ENCODE measurements at regions not wholly inside any gene's neighbourhood (a gene's known extent, or its start where the extent isn't known, plus 50 kb on each side); places are given as distances from the start of the nearest gene placed in this dataset.

DNA sequence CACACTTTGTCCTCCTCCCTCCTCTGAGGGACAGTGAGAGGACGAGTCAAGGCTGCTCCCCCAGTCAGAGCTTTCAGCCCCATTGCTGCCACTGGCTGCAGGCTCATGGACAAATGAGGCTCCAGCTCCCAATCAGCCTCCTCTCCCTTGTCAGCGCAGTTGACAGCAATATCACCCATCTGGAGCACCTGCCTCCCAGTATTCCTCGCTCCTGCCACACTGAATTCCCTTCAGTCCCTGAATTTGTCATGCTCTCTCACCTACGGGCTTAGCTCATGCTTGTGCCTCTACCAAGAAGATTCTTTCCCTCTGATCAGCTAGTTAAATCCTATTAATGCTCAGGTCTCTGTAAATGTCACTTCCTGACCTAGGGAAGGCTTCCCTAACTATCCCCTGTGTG, 54.4 kb upstream of the SYT6 start:
- Histone ChIP-seq H3K4me2 (ENCODE audit: low read length) (no peak overlapping the region), H3K36me3 (ENCODE audit: control insufficient read depth in 1 of 2, insufficient read depth in 2 of 2, low read length in 2 of 2) (no peaks in the 10 kb centered on the region), H3K9me2 (ENCODE audit: insufficient read depth) (no peaks in the 10 kb centered on the region), H3K4me3 (replicated peaks in 1 of 2; ENCODE audit: low read depth in 1 of 2, low read length in 2 of 2) (no peak overlapping the region), H3K9me3 (ENCODE audit: control insufficient read depth in 1 of 2, insufficient read depth in 1 of 2, low read depth in 1 of 2, low read length in 2 of 2) (no peaks in the 10 kb centered on the region), H3K79me2 (ENCODE audit: insufficient read depth, low read length) (no peaks in the 10 kb centered on the region), H2AFZ (ENCODE audit: low read depth, low read length, poor library complexity, severe bottlenecking) (no peak overlapping the region), H3K9ac (ENCODE audit: low read length) (no peak overlapping the region), H4K20me1 (ENCODE audit: insufficient read depth) (no peaks in the 10 kb centered on the region), H3K27ac (ENCODE audit: low read depth, low read length) (no peak overlapping the region), H3K4me1 (ENCODE audit: control insufficient read depth in 1 of 2, insufficient read depth in 2 of 2, low read length in 2 of 2) (no peaks in the 10 kb centered on the region), H3K27me3 (ENCODE audit: insufficient read depth, low read length) (peaks cover 83% of the 10 kb centered on the region)
- RAD21 ChIA-PET (ENCODE audit: low non-redundant PET in 1 of 2, low total read pairs in 2 of 2, uncharacterized antibody in 2 of 2, unreplicated experiment in 2 of 2) = no interaction called here
- no peak for TF ChIP-seq EZH2 (IDR thresholded peaks at IDR 0.05)
- TF ChIP-seq FOSL1 (IDR thresholded peaks at IDR 0.05; ENCODE audit: low read depth) = no peak
- TF ChIP-seq SIN3A (IDR thresholded peaks at IDR 0.05; ENCODE audit: low read depth) = no peak
- TF ChIP-seq SP1 (IDR thresholded peaks at IDR 0.05; ENCODE audit: low read depth) = no peak
- TF ChIP-seq JUND (IDR thresholded peaks at IDR 0.05) = no peak
- TF ChIP-seq, protein P1, sequence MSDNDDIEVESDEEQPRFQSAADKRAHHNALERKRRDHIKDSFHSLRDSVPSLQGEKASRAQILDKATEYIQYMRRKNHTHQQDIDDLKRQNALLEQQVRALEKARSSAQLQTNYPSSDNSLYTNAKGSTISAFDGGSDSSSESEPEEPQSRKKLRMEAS (IDR thresholded peaks at IDR 0.05) = no peak
- no peak for TF ChIP-seq POLR2A (IDR thresholded peaks at IDR 0.05; ENCODE audit: borderline replicate concordance, extremely low read depth, insufficient read depth, insufficient read length)
- TF ChIP-seq RAD21 (IDR thresholded peaks at IDR 0.05; ENCODE audit: low read depth) = no peak
- no peak for TF ChIP-seq CEBPB (IDR thresholded peaks at IDR 0.05; ENCODE audit: low read depth)
- TF ChIP-seq, protein P2, sequence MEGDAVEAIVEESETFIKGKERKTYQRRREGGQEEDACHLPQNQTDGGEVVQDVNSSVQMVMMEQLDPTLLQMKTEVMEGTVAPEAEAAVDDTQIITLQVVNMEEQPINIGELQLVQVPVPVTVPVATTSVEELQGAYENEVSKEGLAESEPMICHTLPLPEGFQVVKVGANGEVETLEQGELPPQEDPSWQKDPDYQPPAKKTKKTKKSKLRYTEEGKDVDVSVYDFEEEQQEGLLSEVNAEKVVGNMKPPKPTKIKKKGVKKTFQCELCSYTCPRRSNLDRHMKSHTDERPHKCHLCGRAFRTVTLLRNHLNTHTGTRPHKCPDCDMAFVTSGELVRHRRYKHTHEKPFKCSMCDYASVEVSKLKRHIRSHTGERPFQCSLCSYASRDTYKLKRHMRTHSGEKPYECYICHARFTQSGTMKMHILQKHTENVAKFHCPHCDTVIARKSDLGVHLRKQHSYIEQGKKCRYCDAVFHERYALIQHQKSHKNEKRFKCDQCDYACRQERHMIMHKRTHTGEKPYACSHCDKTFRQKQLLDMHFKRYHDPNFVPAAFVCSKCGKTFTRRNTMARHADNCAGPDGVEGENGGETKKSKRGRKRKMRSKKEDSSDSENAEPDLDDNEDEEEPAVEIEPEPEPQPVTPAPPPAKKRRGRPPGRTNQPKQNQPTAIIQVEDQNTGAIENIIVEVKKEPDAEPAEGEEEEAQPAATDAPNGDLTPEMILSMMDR (IDR thresholded peaks at IDR 0.05 in 2 of 3, conservative IDR thresholded peaks at IDR 0.05 in 1 of 3; ENCODE audit: borderline replicate concordance in 1 of 3, insufficient read depth in 1 of 3, low read depth in 2 of 3, low read length in 2 of 3) = no peak
- TF ChIP-seq CBX3 (IDR thresholded peaks at IDR 0.05; ENCODE audit: low read depth) = no peak
- TF ChIP-seq POLR2AphosphoS5 (IDR thresholded peaks at IDR 0.05; ENCODE audit: low read depth, low read length) = no peak
- TF ChIP-seq EZH2phosphoT487 (IDR thresholded peaks at IDR 0.05; ENCODE audit: borderline replicate concordance) = no peak
- no peak for TF ChIP-seq EGR1 (IDR thresholded peaks at IDR 0.05; ENCODE audit: low read depth)
- TF ChIP-seq, protein P3, sequence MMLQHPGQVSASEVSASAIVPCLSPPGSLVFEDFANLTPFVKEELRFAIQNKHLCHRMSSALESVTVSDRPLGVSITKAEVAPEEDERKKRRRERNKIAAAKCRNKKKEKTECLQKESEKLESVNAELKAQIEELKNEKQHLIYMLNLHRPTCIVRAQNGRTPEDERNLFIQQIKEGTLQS (IDR thresholded peaks at IDR 0.05) = no peak
- TF ChIP-seq, protein P4, sequence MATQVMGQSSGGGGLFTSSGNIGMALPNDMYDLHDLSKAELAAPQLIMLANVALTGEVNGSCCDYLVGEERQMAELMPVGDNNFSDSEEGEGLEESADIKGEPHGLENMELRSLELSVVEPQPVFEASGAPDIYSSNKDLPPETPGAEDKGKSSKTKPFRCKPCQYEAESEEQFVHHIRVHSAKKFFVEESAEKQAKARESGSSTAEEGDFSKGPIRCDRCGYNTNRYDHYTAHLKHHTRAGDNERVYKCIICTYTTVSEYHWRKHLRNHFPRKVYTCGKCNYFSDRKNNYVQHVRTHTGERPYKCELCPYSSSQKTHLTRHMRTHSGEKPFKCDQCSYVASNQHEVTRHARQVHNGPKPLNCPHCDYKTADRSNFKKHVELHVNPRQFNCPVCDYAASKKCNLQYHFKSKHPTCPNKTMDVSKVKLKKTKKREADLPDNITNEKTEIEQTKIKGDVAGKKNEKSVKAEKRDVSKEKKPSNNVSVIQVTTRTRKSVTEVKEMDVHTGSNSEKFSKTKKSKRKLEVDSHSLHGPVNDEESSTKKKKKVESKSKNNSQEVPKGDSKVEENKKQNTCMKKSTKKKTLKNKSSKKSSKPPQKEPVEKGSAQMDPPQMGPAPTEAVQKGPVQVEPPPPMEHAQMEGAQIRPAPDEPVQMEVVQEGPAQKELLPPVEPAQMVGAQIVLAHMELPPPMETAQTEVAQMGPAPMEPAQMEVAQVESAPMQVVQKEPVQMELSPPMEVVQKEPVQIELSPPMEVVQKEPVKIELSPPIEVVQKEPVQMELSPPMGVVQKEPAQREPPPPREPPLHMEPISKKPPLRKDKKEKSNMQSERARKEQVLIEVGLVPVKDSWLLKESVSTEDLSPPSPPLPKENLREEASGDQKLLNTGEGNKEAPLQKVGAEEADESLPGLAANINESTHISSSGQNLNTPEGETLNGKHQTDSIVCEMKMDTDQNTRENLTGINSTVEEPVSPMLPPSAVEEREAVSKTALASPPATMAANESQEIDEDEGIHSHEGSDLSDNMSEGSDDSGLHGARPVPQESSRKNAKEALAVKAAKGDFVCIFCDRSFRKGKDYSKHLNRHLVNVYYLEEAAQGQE (IDR thresholded peaks at IDR 0.05; ENCODE audit: low read depth) = no peak
- no peak for TF ChIP-seq TCF7L2 (IDR thresholded peaks at IDR 0.05; ENCODE audit: borderline replicate concordance, extremely low read depth, insufficient read depth, insufficient read length)
- TF ChIP-seq YY1 (IDR thresholded peaks at IDR 0.05; ENCODE audit: extremely low read depth, insufficient replicate concordance, low read depth, low read length) = no peak
- intact Hi-C loops (cut with micrococcal nuclease) = no loop called here
- no peak for ATAC-seq
- CTCF ChIA-PET = no interaction called here
- POLR2A ChIA-PET = no interaction called here
- no TSS peak for BruUV-seq (replicated peaks)
- DNase-seq (ENCODE audit: low read depth, low spot score) = no peak
